HG03066 (cell line): ENCODE measurements at regions not wholly inside any gene's neighbourhood (a gene's known extent, or its start where the extent isn't known, plus 50 kb on each side); places are given as distances from the start of the nearest gene placed in this dataset.

ENCODE experiments used
- ATAC-seq: cut with Tn5 transposase; IDR thresholded peaks from one replicate; pipeline ENCODE4 v1.9.1; 2021; ENCODE audit warnings: low read depth; ENCODE audit not compliant: unreplicated experiment

DNA sequence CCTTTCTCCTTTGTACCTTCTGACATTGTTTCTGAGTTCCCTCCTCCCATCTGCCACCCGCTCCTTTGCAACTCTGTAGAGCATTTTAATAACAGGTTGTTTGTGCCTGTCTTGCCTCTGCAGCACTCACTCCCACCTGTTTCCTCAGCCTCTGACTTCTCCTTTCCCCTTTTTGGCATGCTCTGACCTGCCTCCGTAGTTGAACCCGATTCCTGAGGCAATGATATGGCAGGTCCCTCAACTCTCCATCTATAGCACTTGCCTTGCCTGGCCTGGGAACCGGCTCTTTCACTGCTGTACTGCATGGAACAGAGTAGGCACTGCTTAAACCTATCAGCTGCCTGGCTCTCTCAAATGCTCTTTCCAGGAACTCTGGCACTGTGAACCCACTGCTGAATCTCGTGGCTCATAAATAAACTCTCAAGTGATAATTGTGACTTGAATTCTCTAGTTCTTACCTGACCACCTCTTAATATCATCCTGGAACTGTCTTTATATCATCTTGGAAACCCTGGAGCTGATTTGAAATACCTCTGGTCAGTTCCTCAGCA is 50.3 kb downstream of the UTRN start:
- ATAC-seq, result peak; percentile 29

DNA sequence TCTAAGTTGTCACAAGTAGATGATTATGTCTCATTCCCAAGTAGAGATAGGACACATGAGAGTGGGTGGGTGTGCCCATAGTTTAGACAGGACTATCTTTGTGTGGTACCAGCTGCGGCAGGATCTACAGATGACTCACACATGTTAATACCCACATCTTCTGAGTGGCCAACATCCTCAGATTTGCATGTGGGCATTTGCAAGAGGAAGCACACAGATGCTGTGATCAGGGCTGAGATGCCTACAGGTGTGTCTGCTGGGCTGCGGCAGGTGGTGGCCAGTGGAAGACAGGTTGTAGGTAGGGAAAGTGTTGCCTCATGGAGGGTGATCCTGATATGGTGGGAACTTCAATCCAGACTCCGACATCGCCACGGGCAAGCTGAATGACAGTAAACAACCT is 50.8 kb downstream of the UTRN start:
- ATAC-seq, result no peak

DNA sequence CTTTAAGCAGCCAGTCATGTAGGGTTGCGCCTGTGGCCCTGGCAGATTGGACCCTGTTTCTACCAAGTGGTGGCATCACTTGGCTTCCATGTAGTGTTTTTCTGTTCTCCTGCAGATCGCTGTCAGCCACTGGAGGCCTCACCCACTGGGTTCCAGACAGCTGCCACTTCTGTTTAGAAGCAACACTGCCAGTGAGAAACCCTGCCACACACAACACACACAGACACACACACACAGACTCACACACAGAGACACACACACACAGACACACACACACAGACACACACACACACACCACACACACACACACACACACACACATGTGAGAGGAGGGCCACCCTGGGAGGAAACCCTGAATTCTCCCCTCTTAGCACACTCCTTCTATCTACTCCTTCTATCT is 51.8 kb downstream of the UTRN start:
- no peak for ATAC-seq

DNA sequence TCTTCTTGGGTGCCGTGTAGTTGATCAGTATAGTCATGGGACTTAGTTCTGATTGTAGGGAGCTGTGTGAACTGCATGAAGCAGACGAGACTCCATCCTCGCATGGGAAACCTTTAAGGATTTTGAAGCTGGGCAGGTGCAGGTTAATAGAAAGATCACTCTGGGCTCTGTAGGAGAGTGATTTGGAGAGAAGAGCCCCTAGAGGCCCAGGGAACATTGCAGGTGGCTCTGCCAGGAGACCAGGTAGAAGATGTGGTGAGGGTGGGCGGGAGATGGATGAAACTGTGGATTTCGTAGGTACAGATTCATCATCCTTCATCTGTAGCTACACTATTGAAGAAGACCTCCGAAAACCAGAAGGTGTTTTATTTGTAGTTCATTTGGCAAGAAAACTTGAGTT is 53.3 kb downstream of the UTRN start:
- no peak for ATAC-seq

DNA sequence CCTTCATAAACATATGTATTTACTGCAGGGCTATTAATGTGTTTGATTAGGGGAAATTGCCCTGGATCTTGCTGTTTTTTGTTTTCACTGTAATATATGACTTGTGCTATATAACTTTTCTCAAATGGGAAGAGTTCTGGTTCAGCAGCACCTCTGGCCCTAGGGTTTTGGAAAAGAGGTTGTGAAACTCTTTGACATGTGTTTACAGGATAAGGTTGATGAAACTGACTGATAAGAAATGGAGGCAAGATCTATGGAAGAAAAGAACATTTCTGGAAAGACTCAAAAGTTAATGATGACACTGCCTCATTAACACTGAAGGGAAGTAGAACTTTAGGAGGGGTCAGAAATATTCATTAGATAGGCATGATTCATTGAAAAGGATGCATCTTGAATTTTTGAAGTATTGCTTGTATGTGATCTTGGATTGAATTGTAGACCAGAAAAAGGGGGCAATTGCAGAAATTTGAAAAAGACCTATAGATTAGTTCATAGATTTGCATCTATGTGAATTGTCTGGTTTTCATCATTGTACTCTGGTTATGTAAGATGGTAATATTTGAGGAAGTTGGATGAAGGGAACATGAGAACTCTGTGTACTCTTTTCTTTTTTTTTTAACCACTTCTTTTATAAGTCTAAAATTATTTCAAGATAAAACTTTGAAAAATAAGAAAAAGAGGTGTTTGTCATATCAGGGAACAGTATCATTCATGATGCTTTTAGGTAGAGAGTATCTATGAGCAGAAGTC is 54.0 kb downstream of the UTRN start:
- ATAC-seq, result no peak

DNA sequence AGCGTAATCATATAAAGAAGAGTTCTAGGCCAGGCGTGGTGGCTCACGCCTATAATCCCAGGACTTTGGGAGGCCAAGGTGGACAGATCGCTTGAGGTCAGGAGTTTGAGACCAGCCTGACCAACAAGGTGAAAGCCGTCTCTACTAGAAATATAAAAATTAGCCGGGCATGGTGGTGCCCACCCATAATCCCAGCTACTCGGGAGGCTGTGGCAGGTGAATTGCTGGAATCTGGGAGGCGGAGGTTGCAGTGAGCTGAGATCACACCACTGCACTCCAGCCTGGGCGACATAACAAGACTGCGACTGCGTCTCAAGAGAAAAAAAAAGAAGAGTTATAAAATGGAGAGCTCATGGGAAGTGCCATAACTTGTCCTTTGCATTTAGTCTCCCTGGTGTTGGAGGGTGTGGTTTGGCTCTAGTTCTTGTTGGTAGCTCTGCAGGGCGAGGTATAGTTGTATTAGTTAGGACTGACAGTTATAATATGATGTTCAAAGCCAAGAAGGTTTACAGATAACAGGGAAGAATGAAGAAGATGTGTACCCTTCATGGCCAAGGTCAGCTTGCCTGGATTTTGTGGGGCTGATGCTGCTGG is 54.8 kb downstream of the UTRN start:
- ATAC-seq, result no peak

DNA sequence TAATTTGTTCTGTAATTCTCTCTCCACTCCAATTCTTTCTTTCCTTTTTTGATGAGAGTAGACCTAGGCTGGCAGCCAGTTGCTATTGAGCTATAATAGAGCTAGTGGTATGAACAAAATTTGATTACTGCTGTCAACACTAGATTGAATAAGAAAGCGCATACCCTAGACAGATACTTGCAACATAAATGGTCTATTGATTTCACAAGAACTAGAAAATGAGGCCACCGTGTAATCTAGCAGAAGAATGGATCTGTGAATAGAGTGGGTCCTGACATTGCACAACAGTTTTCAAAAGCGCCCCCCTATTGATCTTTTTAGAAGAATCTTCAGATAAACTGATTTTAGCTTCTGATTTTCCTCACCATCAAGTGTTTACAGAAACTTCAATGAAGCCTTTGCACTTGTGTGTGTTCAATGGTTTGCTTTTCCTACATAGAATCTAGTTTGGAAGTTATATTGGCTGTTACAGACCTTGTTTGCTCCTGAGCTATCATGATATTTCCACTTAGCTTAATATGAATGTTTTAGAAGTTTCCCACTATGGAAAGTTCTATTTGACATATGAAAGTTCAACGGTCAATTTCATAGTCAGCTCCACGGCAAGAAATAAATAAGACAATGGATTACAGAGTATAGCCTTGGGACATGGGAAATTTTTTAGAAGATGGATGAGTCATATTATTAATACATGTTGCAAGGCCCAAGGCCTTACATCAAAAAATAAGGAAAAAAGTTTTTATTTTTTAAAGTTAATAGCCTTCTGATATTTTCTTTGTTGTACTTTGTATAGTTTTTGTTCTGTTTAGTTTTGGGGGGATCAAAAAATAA is 55.6 kb downstream of the UTRN start:
- ATAC-seq, result no peak

DNA sequence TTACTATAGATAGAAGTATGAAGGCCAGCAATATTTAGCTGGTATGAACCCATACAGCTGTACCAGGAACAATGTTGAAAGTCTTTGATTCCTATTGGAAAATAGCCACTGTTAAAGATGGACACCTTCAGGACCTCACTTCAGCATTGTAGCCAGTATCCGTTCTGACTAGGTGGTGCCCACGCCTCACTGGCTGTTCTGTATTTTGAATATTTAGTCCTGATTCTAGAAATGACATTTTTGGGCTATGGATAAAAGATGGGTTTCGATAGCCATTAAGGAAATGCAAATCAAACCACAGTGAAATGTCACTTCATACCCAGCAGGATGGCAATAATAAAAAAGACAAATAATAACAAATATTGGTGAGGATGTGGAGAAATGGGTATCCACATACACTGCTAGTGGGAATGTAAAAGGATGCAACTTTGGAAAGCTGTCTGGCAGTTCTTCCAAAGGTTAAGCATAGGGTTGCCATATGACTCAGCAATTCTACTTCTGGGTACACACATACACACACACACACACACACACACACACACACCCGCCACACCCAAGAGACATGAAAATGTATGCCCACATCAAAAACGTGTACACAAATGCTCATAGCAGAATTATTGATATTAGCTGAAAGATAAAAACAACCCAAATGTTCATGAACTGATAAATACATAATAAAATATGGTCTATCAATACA is 56.8 kb downstream of the UTRN start:
- ATAC-seq, result peak; percentile 27

DNA sequence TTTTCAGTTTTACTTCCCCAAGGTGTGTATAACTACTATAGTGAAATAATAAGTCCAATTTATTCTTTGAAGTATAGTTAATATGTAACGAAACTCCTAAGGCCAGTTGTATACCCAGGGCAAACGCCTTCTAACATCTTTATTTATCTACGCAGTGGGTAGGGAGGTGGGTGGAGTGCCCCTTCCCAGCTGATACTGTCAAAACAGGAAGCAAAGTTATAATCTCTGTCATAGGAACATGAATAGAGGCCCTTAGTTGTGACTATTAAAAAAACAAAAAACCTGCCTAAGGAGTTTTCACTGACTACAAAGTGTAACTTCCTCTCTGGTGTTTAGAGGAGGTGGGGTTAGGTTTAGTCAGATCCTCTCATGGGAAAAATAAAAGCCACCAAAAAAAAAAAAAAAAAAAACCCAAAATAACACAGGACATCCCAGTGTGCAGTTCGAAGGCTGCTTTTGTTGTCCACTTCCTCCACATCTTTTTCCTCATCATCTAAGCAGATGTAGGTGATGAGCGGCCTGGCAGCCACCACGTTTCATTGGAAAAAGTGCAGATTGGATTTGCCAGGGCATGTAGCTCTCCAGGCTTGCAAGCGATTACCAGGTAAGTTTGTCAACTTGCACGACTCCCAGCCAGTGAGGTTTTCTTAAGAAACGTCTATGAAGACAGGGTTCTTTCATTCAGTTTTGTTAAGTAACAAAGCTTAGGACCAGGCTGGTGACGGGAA is 58.7 kb downstream of the UTRN start:
- peak; percentile 42 for ATAC-seq

DNA sequence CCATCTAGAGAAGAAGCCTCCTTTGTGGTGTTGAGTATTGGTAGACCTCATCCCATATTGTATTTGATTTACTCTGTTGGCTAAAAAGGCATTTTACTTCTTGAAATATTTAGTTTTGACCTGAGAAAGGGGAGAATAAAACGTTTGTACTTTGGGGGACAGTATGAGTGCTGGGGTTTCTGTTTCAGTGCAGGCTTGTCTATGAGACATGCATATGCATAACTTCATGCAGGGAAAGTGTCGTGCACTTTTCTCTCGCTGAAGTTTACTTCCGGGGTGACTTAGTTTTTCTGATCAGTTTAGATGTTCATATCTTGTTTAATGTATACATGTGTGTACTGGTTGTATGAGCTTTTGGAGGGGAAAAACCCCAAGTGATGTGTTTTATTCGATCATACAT is 59.5 kb downstream of the UTRN start:
- ATAC-seq, result peak; percentile 47

DNA sequence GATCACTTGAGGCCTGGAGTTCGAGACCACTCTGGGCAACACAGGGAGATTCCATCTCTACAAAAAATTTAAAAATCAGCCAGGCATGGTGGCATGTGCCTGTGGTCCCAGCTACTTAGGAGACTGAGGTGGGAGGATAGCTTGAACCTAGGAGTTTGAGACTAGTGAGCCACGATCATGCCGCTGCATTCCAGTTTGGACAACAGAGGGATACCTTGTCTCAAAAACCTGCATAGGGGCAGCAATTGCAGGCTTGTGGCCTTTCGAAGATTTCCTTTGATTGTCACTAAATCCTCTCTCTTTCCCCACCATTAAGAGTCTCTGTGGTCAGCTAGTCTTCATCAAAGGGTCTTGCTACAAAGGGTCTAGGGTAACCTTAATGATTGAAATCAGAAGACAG is 60.3 kb downstream of the UTRN start:
- no peak for ATAC-seq

DNA sequence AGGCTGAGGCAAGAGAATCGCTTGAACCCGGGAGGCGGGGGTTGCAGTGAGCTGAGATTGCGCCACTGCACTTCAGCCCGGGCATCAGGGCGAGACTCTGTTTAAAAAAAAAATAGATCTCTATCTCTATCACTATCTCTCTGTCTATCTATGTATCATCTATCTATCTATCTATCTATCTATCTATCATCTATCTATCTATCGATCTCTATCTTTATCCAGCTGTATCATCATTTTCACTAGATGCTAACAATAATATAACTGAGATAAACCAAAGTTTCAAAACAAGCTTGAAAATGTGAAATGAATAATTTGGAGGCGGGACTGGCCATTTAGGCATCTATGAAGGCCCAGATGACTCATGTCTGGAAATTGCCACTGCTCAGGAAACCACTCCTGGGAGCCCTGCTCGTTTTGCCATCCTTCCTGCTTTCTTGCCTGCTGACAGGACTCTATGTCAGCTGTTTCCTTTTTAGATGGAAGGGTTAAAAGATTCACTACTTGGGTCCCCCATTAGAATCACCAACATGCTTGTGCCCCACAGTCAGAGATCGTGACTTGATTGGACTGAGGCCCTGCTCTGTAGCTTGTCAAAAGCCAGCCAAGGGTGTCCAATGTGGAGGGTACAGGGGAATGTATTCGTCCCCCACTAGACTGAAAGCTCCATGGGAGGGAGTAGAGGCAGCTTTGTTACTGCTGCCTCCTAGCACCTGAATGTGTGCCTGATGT is 61.7 kb downstream of the UTRN start:
- ATAC-seq, result no peak

DNA sequence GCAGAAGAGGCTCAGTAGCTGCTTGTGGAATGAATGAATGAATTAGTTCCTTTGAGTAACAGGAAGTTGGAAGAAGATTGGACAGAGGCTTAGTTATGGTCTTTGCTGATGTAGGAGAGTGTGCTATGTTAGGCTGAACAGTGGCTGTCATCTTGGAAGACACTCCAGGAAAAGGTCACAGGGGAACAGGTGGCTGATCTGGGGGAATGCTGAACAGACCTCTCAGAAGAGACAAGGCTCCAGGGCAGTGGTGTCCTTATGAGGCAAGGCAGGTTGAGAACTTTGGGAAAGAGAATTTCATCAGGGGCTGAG is 62.3 kb downstream of the UTRN start:
- ATAC-seq, result no peak

DNA sequence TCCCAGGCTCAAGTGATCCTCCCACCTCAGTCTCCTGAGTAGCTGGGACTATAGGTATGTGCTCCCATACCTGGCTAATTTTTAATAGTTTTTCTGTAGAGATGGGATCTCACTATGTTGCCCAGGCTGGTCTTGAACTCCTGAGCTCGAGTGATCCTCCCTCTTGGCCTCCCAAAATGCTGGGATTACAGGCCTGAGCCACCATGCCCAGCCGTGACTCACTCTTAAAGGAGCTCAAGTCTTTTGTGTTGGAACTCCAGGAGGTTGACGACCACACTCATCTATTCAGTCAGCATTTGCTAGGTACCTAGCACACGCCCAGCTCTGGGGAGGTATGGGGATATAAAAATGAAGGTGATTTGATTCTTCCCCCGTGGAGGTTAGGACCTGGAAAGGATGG is 62.8 kb downstream of the UTRN start:
- no peak for ATAC-seq

DNA sequence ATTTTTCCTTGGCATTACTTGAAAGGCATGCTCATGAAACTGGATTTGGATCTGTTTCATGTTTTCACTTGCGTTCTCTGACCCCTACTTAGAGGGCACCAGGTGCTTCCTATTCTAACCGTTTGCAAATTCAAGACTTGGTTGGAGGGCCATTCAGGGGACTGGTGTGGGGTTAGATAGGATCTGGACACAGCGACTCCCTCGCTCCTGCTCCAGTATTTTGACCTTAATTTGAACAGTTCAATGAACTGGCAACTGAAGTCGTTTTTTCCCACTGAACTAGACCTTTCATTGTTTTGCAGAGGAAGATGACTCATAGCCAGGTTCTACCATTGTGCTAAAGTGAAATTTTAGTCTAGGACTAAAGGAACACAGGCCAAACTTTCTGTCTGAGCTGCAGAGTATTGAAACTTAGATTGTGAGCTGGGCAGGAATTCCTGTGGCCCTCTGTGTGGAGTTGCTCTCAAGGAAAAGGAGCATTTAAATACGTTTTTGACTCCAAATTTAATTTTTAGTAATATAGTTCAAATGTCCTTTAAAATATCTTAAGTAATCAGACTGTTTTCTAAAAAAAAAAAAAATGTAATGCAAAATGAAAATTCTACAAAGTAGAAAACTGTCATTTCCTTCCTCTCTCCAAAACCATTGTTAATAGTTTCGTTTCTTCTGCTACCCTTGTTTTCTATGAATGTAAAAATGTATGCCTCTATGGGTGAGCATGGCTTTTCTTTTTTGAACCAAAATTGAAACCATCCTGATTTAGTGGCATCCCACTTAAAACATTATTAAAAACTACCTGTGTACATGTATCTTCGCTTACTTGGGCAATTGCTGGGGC is 64.8 kb downstream of the UTRN start:
- ATAC-seq, result peak; percentile 32

DNA sequence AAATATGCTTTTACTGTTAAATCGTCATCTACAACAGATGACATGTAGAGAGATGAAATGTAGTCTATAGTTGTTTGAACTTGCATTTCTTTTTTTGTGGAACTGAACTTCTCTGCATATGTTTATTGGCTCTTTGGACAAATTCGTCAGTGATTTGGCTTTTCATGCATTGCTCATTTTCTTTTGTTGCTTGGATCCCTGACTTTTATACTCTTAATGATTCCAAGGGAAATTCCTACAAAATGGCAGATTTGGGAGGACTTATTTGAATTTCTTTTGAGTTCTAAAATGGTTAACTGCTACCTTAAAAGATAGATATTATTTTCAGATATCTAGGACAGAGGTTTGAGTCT is 65.4 kb downstream of the UTRN start:
- ATAC-seq, result no peak

DNA sequence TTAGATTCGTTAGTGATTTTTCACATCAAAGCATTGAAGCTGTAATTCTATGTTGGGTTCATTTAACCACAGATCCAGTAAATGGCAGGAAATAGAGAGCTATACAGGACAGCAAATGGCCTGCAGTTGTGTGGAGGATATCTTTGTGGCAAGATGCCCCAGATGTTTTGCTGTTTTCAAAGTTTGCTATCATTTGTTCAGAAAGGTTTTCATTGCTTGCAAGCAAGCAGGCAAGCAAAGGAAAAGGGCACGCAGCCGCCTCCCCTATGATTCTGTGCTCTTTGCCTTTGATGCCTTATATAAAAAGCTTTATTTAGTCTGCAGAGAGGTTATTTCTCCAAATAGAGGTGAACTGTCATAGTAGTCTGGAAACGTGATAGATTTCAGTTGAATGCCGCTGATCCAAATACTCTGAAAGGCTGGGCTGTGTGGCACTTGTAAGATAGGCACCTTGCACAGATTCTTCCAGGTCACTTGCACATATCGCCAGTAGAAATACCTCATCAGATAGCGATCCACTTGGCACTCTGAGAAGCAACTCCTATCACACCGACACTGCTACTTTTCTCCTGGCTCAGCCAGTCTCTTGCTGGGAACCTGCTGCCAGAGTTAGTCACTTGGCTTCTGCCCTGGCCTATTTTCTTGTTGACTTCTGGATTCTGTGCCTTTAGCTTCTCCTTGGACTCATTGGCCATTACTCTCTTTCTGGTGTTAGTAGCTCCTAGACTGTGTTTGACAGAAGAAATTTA is 66.4 kb downstream of the UTRN start:
- ATAC-seq, result no peak

DNA sequence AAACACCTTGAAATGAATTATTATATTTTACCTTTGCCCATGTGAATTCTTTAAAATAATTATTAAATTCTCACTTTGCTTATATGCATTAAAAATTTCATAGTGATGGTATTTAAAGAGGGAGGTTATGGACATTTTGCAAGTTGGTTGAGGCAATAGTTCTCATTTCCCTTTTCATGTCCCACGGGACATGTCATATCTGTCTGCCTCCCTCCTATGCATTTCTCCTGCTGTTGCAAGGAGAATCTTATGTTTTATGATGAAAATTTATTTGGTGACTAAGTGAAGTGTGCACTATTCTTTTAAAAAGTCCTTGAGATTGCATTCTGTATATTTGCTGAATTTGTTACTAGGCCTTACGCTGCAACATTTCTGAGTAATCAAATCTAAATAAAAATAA is 67.2 kb downstream of the UTRN start:
- ATAC-seq, result no peak
